H9 (cell line): ENCODE measurements at regions not wholly inside any gene's neighbourhood (a gene's known extent, or its start where the extent isn't known, plus 50 kb on each side); places are given as distances from the start of the nearest gene placed in this dataset.

Experiments used
- DNase-seq: peaks from one replicate; pipeline ENCODE4 v3.0.0-alpha.2; 2017
- H2AFZ ChIP-seq: one replicate; pipeline ENCODE4 v1.6.1; 2013; ENCODE audit warnings: mild to moderate bottlenecking, low read length, control low read depth, moderate library complexity
- H2AK5ac ChIP-seq: 2 replicates; pipeline ENCODE4 v1.6.1; 2013; ENCODE audit warnings: low read length, control low read depth, mixed read lengths; ENCODE audit not compliant: insufficient read length
- H2BK120ac ChIP-seq: one replicate; pipeline ENCODE4 v1.6.1; 2013; ENCODE audit warnings: low read depth, mild to moderate bottlenecking, low read length, control low read depth, inconsistent platforms; ENCODE audit not compliant: poor library complexity, severe bottlenecking
- H2BK12ac ChIP-seq: 2 replicates; pipeline ENCODE4 v1.6.1; 2013; ENCODE audit warnings: low read length, control low read depth, mixed read lengths, low read depth; ENCODE audit not compliant: insufficient read length
- H2BK15ac ChIP-seq: 2 replicates; pipeline ENCODE4 v1.6.1; 2013; ENCODE audit warnings: low read depth, low read length, control low read depth
- H2BK20ac ChIP-seq: one replicate; pipeline ENCODE4 v1.6.1; 2013; ENCODE audit warnings: low read depth, mild to moderate bottlenecking, low read length, control low read depth, inconsistent platforms; ENCODE audit not compliant: poor library complexity, severe bottlenecking
- H2BK5ac ChIP-seq: 2 replicates; pipeline ENCODE4 v1.6.1; 2013; ENCODE audit warnings: low read length, control low read depth, mixed read lengths; ENCODE audit not compliant: insufficient read length
- H3K14ac ChIP-seq: 2 replicates; pipeline ENCODE4 v1.6.1; 2013; ENCODE audit warnings: low read length, control low read depth; ENCODE audit not compliant: insufficient read depth
- H3K18ac ChIP-seq: 2 replicates; pipeline ENCODE4 v1.6.1; 2013; ENCODE audit warnings: low read depth, mild to moderate bottlenecking, mixed read lengths, low read length, control low read depth; ENCODE audit not compliant: insufficient read length
- H3K23ac ChIP-seq: 2 replicates; pipeline ENCODE4 v1.6.1; 2013; ENCODE audit warnings: low read length, control low read depth, mixed read lengths, low read depth; ENCODE audit not compliant: insufficient read length
- H3K23me2 ChIP-seq: 2 replicates; pipeline ENCODE4 v1.6.1; 2013; ENCODE audit warnings: low read depth, mild to moderate bottlenecking, mixed read lengths, low read length, control low read depth; ENCODE audit not compliant: insufficient read length, poor library complexity, severe bottlenecking
- H3K27ac ChIP-seq: 2 replicates; pipeline ENCODE4 v1.5.1; 2013; ENCODE audit warnings: low read length, control low read depth, mixed read lengths, low read depth; ENCODE audit not compliant: insufficient read length
- H3K27me3 ChIP-seq: 2 replicates; pipeline ENCODE4 v1.6.1; 2013; ENCODE audit warnings: low read length, control low read depth, inconsistent platforms; ENCODE audit not compliant: insufficient read depth
- H3K4ac ChIP-seq: 2 replicates; pipeline ENCODE4 v1.6.1; 2013; ENCODE audit warnings: low read depth, mild to moderate bottlenecking, control low read depth, inconsistent platforms, low read length, moderate library complexity
- H3K4me1 ChIP-seq: 2 replicates; pipeline ENCODE4 v1.6.1; 2013; ENCODE audit warnings: low read length, control low read depth, inconsistent platforms; ENCODE audit not compliant: insufficient read depth
- H3K4me2 ChIP-seq: 2 replicates; pipeline ENCODE4 v1.6.1; 2013; ENCODE audit warnings: low read length, control low read depth, mixed read lengths; ENCODE audit not compliant: insufficient read length, insufficient read depth
- H3K56ac ChIP-seq: 2 replicates; pipeline ENCODE4 v1.6.1; 2013; ENCODE audit warnings: low read depth, mild to moderate bottlenecking, mixed read lengths, low read length, control low read depth; ENCODE audit not compliant: insufficient read length
- H3K79me1 ChIP-seq: 2 replicates; pipeline ENCODE4 v1.6.1; 2013; ENCODE audit warnings: low read depth, mild to moderate bottlenecking, moderate library complexity, low read length, control low read depth, inconsistent platforms; ENCODE audit not compliant: insufficient read depth, poor library complexity, severe bottlenecking
- H3K79me2 ChIP-seq: 2 replicates; pipeline ENCODE4 v1.6.1; 2013; ENCODE audit warnings: low read length, control low read depth, inconsistent platforms; ENCODE audit not compliant: insufficient read depth
- H3K9ac ChIP-seq: 2 replicates; pipeline ENCODE4 v1.6.1; 2013; ENCODE audit warnings: low read length, control low read depth, mixed read lengths; ENCODE audit not compliant: insufficient read length; ENCODE audit errors: extremely low read depth
- H3K9me3 ChIP-seq: one replicate; pipeline ENCODE4 v1.6.1; 2013; ENCODE audit warnings: low read depth, low read length, inconsistent platforms; ENCODE audit not compliant: control insufficient read depth
- H3T11ph ChIP-seq: one replicate; pipeline ENCODE4 v1.6.1; 2013; ENCODE audit warnings: mild to moderate bottlenecking, low read length, control low read depth, inconsistent platforms
- H4K20me1 ChIP-seq: one replicate; pipeline ENCODE4 v1.6.1; 2013; ENCODE audit not compliant: control insufficient read depth, insufficient read length, insufficient read depth
- H4K5ac ChIP-seq: 2 replicates; pipeline ENCODE4 v1.6.1; 2013; ENCODE audit warnings: low read depth, mild to moderate bottlenecking, mixed read lengths, low read length, control low read depth; ENCODE audit not compliant: insufficient read length
- H4K8ac ChIP-seq: replicated peaks from 2 replicates; pipeline ENCODE4 v1.6.1; 2013; ENCODE audit warnings: low read length, control low read depth, mixed read lengths, low read depth; ENCODE audit not compliant: insufficient read length
- H4K91ac ChIP-seq: 2 replicates; pipeline ENCODE4 v1.6.1; 2013; ENCODE audit warnings: low read depth, mild to moderate bottlenecking, moderate library complexity, mixed read lengths, low read length, control low read depth; ENCODE audit not compliant: insufficient read length
- H3K27ac Mint-ChIP-seq, 3 experiments: 2 replicates in 2 of 3; 3 replicates in 1 of 3; pipeline ENCODE4 v1.8.0; 2020 to 2021; ENCODE audit warnings: mixed read lengths in 3 of 3, mild to moderate bottlenecking in 1 of 3, moderate library complexity in 1 of 3
- H3K27me3 Mint-ChIP-seq: 2 replicates; pipeline ENCODE4 v1.8.0; 2021; ENCODE audit warnings: low read depth, mild to moderate bottlenecking, moderate library complexity, mixed read lengths
- H3K36me3 Mint-ChIP-seq, 3 experiments: 2 replicates in 2 of 3; 3 replicates in 1 of 3; pipeline ENCODE4 v1.8.0; 2020 to 2021; ENCODE audit warnings: low read depth in 3 of 3, mixed read lengths in 3 of 3; ENCODE audit not compliant: insufficient read depth in 1 of 3
- H3K4me1 Mint-ChIP-seq, 2 experiments: 2 replicates each; pipeline ENCODE4 v1.8.0; 2020; ENCODE audit warnings: mixed read lengths in 2 of 2
- H3K4me3 Mint-ChIP-seq, 2 experiments: 2 replicates in 1 of 2; 3 replicates in 1 of 2; pipeline ENCODE4 v1.8.0; 2020 to 2021; ENCODE audit warnings: mild to moderate bottlenecking in 2 of 2, mixed read lengths in 2 of 2, moderate library complexity in 1 of 2
- H3K9me3 Mint-ChIP-seq, 2 experiments: 2 replicates in 1 of 2; 3 replicates in 1 of 2; pipeline ENCODE4 v1.8.0; 2020; ENCODE audit warnings: mild to moderate bottlenecking in 2 of 2, mixed read lengths in 2 of 2, moderate library complexity in 1 of 2
- WGBS: extraction: QIAGEN DNeasy Blood & Tissue Kit; methylation state at CpG from one replicate; pipeline ENCODE4 v1.1.7; 2013; ENCODE audit warnings: missing lambda C conversion rate, low lambda C conversion rate, mixed read lengths; ENCODE audit not compliant: insufficient read length; ENCODE audit errors: extremely low coverage; 5-methylcytosine and 5-hydroxymethylcytosine counted together
- TF ChIP-seq, protein P1 (sequence below): fragments of 200-600 bp; sonication (generic); conservative IDR thresholded peaks from 3 replicates; pipeline ENCODE4 v1.8.0; 2021; ENCODE audit warnings: antibody characterized with exemption, mild to moderate bottlenecking

GRCh38 chr6:4611429-4612129, 164.6 kb upstream of the CDYL start:
- Mint-ChIP-seq H3K9me3 (peaks cover 0 to 5% of the 10 kb centered on the region in 2 experiments; a peak in 3 of 5 replicates), H3K4me3 (no peak overlapping the region), H3K4me1 (0 out of 4 replicates have a peak, but pooled peaks cover 2% of the 10 kb centered on the region in 2 experiments), H3K27me3 (peaks cover 14% of the 10 kb centered on the region), H3K27ac (no peak overlapping the region), H3K36me3 (no peaks in the 10 kb centered on the region; a peak in 4 of 7 replicates)
- Histone ChIP-seq H3T11ph (no peak overlapping the region), H2BK12ac (no peak overlapping the region), H3K27me3 (no peaks in the 10 kb centered on the region), H2BK15ac (no peak overlapping the region), H3K18ac (no peak overlapping the region), H3K9me3 (no peaks in the 10 kb centered on the region), H3K56ac (no peak overlapping the region), H3K9ac (no peak overlapping the region), H4K20me1 (no peaks in the 10 kb centered on the region), H4K5ac (no peak overlapping the region), H2AFZ (no peak overlapping the region), H2BK20ac (no peak overlapping the region), H2BK120ac (no peak overlapping the region), H3K23me2 (no peaks in the 10 kb centered on the region), H2AK5ac (no peak overlapping the region), H3K14ac (no peak overlapping the region), H3K23ac (no peak overlapping the region), H3K4me1 (no peaks in the 10 kb centered on the region), H3K79me2 (no peaks in the 10 kb centered on the region), H3K4ac (no peak overlapping the region), H3K79me1 (no peaks in the 10 kb centered on the region), H3K27ac (no peak overlapping the region), H4K91ac (no peak overlapping the region), H4K8ac (no peak overlapping the region), H3K4me2 (no peak overlapping the region), H2BK5ac (no peak overlapping the region)
- TF ChIP-seq, protein P1, sequence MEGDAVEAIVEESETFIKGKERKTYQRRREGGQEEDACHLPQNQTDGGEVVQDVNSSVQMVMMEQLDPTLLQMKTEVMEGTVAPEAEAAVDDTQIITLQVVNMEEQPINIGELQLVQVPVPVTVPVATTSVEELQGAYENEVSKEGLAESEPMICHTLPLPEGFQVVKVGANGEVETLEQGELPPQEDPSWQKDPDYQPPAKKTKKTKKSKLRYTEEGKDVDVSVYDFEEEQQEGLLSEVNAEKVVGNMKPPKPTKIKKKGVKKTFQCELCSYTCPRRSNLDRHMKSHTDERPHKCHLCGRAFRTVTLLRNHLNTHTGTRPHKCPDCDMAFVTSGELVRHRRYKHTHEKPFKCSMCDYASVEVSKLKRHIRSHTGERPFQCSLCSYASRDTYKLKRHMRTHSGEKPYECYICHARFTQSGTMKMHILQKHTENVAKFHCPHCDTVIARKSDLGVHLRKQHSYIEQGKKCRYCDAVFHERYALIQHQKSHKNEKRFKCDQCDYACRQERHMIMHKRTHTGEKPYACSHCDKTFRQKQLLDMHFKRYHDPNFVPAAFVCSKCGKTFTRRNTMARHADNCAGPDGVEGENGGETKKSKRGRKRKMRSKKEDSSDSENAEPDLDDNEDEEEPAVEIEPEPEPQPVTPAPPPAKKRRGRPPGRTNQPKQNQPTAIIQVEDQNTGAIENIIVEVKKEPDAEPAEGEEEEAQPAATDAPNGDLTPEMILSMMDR, result no peak
- WGBS, result no CpG with 5 or more reads among the region's 9 CpGs
- no peak for DNase-seq
